Activated T-helper 17 cell treated with anti-CD3 and anti-CD28 coated beads, Interleukin-2, amount 50 U/mL, for 72 hours (primary cell): ENCODE measurements at regions not wholly inside any gene's neighbourhood (a gene's known extent, or its start where the extent isn't known, plus 50 kb on each side); places are given as distances from the start of the nearest gene placed in this dataset.

ENCODE experiments used
- ATAC-seq: fragments of 150-1000 bp; cut with Tn5 transposase; replicated peaks from 2 replicates; pipeline ENCODE4 v1.10.0; 2021; ENCODE audit warnings: mild to moderate bottlenecking, moderate library complexity
- H3K27ac Mint-ChIP-seq: one replicate; pipeline ENCODE4 v1.8.0; 2022; ENCODE audit warnings: mixed read lengths
- H3K27me3 Mint-ChIP-seq: one replicate; pipeline ENCODE4 v1.8.0; 2022; ENCODE audit warnings: mixed read lengths
- H3K36me3 Mint-ChIP-seq: one replicate; pipeline ENCODE4 v1.8.0; 2022; ENCODE audit warnings: low read depth, mild to moderate bottlenecking, mixed read lengths
- H3K4me1 Mint-ChIP-seq: one replicate; pipeline ENCODE4 v1.8.0; 2022; ENCODE audit warnings: mixed read lengths
- H3K4me3 Mint-ChIP-seq: one replicate; pipeline ENCODE4 v1.8.0; 2022; ENCODE audit warnings: mild to moderate bottlenecking, mixed read lengths
- H3K9me3 Mint-ChIP-seq: one replicate; pipeline ENCODE4 v1.8.0; 2022; ENCODE audit warnings: mixed read lengths

DNA sequence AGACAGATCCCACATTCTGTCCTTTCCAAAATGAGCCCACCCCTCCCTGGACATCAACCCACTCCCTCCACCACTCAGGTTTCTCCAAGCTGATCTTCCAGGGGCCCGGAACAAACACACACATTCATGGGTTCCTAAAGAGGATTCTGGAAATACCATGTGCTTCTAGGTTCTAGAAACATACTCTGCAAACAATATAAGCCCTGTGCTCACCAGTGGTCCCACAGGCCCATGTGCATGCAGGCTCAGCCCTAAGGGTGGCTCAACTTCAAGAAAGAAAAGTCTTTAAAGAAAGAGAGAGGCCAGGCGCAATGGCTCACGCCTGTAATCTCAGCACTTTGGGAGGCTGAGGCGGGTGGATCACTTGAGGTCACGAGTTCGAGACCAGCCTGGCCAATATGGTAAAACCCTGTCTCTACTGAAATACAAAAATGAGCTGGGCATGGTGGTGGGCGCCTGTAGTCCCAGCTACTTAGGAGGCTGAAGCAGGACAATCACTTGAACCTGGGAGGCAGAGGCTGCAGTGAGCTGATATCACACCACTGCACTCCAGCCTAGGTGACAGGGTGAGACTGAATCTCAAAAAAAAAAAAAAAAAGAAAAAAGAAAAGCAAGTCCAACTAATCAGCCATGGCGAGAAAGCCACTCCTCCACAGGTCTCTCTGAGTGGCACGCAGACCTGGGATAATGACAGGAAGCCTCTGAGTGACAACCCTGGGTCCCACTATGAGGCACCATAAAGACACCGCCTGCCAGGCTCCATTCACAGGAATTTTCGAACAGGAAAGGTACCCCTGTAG, 59.5 kb upstream of the PNMA1 start:
- no peak for ATAC-seq
- Mint-ChIP-seq H3K9me3 (no peaks in the 10 kb centered on the region), H3K4me1 (peaks cover 50% of the 10 kb centered on the region), H3K36me3 (peaks cover 2% of the 10 kb centered on the region), H3K4me3 (peak overlapping the region; percentile 71), H3K27ac (peak overlapping the region; percentile 54), H3K27me3 (no peaks in the 10 kb centered on the region)

DNA sequence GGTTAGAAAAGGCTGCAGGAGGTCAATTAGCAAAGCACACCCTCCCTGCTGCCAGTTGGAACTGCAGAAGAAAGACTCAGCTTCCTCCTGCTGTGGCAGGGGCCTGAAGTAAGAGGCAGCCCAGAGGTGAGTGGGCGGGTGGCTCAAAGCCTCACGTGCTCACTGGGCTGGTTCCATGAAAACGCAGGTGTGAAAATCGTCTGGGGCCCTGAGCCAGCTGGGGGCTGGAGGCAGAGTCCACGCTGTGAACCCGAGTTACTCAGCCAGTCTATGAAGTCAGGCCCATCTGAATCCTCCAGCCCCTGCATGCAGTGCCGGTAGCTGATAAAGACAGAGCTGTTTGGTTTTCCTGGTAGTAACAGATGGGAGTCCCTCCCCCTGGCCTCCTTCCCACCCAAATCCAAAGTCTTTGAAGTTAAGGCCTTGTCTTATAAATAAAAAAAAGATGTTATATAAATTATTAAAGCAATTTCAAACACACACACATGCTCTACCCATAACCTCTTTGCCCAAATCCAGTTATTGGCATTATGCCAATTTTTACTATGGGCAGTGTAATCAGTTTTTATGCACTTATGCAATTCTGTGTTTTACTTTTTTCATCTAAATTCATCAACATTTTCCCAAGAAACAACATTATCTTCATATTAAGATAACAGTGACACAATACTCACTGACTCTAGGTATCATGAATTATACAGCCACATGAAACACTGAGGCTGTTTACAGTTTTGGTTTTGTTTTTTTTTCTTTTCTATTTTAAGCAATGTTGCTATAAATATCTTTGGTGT, 57.9 kb upstream of the PNMA1 start:
- no peaks in the 10 kb centered on the region for H3K36me3 Mint-ChIP-seq
- H3K27me3 Mint-ChIP-seq = no peaks in the 10 kb centered on the region
- no peaks in the 10 kb centered on the region for H3K9me3 Mint-ChIP-seq
- peak overlapping the region; percentile 71 for H3K4me3 Mint-ChIP-seq
- H3K27ac Mint-ChIP-seq = peak overlapping the region; percentile 55
- peaks cover 42% of the 10 kb centered on the region for H3K4me1 Mint-ChIP-seq
- ATAC-seq = peak; percentile 67

DNA sequence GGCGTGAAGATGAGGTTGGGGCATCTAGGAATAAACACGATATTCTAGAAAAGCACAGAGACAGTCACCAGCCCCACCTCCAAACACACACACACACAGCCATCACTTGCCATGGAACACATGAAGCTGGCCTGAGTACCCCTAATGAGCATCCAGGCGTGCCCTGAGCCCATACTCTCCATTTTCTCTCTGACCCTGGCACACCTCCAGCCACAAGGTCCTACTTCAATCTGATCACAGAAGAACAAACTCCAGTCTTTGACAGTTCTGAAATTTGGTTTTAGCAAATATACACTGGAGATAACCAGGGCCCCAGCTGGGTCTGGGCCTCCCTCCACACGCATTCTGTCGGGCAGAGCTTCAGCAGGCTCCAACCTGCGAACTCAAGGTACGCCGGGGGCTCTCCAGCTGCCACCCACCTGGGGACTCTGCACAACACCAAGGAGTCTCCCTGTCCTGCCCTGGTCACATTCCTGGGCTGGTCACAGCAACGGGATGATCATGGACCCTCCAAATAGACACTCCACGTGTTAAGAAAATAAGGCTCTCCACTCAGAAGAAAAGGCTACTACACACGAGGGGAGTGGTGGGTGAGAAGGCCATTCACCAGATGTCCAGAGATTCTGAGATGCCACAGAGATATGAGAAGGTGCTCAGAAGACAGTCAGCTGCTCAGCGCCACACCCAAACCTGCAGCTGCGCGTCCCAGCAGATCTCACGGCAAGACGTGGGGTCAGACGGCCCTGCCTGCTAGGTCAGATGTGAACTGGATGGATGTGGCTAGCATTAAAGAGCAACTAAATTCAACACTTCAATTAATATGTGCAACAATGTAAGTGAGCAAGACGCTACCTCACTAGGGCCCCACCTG, 57.0 kb upstream of the PNMA1 start:
- peak; percentile 0 for ATAC-seq
- Mint-ChIP-seq H3K27ac (peak overlapping the region; percentile 55), H3K4me3 (peak overlapping the region; percentile 71), H3K36me3 (no peaks in the 10 kb centered on the region), H3K27me3 (no peaks in the 10 kb centered on the region), H3K9me3 (no peaks in the 10 kb centered on the region), H3K4me1 (peaks cover 43% of the 10 kb centered on the region)

DNA sequence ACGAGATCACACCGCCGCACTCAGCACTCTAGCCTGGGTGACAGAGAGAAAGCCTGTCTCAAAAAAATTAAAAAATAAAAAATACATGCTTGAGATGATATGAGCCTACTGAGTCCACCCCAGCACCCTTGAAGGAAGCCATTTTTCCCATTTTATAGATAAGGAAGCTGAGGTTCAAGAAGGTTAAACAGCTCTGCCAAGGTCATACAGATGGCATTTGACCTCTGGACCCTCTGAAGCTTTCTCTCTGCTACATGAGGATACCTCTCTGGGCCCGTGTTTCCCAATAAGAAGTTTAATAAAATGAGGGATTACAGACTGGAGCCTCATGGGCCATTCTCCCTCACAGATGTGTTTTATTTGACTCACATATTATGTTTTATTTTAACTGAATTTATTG, 53.9 kb upstream of the PNMA1 start:
- Mint-ChIP-seq H3K36me3 (no peaks in the 10 kb centered on the region), H3K27ac (no peak overlapping the region), H3K4me1 (peaks cover 50% of the 10 kb centered on the region), H3K9me3 (no peaks in the 10 kb centered on the region), H3K27me3 (no peaks in the 10 kb centered on the region), H3K4me3 (no peak overlapping the region)
- no peak for ATAC-seq

DNA sequence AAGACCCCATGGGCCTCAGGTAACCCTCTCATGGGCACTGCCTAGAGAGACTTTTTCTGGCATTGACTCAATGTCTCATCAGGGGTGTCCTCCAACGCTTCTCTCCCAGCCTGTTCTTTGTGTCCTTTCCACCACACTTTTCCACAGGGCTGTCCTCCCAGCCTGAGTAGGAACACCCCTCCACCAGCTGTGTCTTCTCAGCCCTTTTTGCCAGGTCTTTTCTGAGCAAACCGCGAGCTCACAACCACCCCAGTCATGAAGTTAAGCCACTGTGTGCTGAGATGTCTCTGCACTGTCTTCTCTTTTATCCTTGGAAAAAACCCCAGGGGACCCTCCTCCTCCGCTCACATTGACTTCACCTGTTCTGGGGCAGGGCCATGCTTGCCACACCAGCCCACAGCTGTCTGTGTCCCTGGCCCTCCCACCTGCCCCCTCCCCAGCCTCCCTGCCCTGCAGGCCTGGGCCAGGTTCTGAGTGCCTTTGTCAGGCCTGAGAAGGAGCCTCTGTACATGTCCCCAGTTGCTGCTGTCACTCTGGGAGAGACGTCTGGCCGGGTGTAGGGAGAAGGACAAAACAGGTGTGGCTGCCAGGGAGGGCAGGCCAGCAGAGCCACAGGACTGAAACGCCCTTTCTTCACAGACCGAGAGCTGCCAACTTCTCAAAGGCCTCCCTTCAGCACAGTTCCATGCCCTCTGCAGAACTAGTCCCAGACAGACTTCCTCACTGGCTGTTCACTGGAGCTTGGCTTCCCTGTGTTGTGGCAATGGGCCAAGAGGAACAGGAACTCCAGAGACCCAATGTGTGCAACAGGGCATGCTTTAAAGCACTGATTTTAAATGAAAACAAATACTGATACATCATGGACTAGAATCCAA, 50.5 kb upstream of the PNMA1 start:
- Mint-ChIP-seq H3K36me3 (peaks cover 12% of the 10 kb centered on the region), H3K4me1 (peaks cover 49% of the 10 kb centered on the region), H3K9me3 (no peaks in the 10 kb centered on the region), H3K4me3 (no peak overlapping the region), H3K27me3 (no peaks in the 10 kb centered on the region), H3K27ac (no peak overlapping the region)
- ATAC-seq = no peak
